Kidney epithelial cell (primary cell): ENCODE measurements at regions not wholly inside any gene's neighbourhood (a gene's known extent, or its start where the extent isn't known, plus 50 kb on each side); places are given as distances from the start of the nearest gene placed in this dataset.

ENCODE experiments used
- DNase-seq: peaks from one replicate; pipeline ENCODE4 v3.0.0-alpha.2; 2010; ENCODE audit warnings: low read depth
- H3K27me3 ChIP-seq: 2 replicates; pipeline ENCODE4 v1.6.0; 2011; ENCODE audit warnings: low read length; ENCODE audit not compliant: control insufficient read depth, insufficient read depth
- H3K36me3 ChIP-seq: 2 replicates; pipeline ENCODE4 v1.5.1; 2011; ENCODE audit warnings: low read length; ENCODE audit not compliant: control insufficient read depth, insufficient read depth
- H3K4me3 ChIP-seq: 2 replicates; pipeline ENCODE4 v1.5.1; 2011; ENCODE audit warnings: low read depth, mild to moderate bottlenecking, control low read depth, low read length
- CTCF ChIP-seq: IDR thresholded peaks from 2 replicates; pipeline ENCODE4 v1.5.1; 2011; ENCODE audit warnings: mild to moderate bottlenecking, moderate library complexity, low read length, control low read depth, inconsistent platforms; ENCODE audit not compliant: insufficient read depth, poor library complexity, severe bottlenecking

GRCh38 chr16:86037999-86038925, 139.3 kb downstream of the IRF8 start:
- no peaks in the 10 kb centered on the region for H3K27me3 ChIP-seq
- H3K4me3 ChIP-seq, result no peak overlapping the region
- TF ChIP-seq CTCF, result no peak
- H3K36me3 ChIP-seq, result no peaks in the 10 kb centered on the region
- no peak for DNase-seq

DNA sequence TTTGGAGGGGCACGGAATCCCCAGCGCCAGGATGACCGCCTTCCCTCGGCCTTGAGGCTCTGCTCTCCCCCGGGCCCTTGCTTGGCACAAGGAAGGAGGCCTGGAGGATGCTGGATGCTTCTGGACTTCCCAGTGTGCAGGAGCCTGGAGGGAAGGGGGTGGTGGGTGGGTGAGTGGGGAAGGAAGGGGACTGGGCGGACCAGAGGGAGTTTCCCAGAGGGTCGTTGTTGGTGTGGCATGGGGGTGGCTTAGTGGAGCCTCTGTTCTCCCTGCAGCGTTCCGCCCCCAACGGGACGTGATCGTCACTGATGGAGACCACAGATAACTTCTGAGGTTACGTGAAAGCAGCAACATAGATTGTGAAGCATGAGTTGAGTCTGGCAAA, 140.0 kb downstream of the IRF8 start:
- no peaks in the 10 kb centered on the region for H3K27me3 ChIP-seq
- no peaks in the 10 kb centered on the region for H3K36me3 ChIP-seq
- H3K4me3 ChIP-seq, result no peak overlapping the region
- TF ChIP-seq CTCF, result no peak
- no peak for DNase-seq

- Histone ChIP-seq H3K36me3 (no peaks in the 10 kb centered on the region), H3K27me3 (peaks cover 3% of the 10 kb centered on the region), H3K4me3 (no peak overlapping the region)
- TF ChIP-seq CTCF, result no peak
- DNase-seq, result no peak
These were observed 140.6 kb downstream of the IRF8 start for GRCh38 chr16:86039606-86040005.

- Histone ChIP-seq H3K4me3 (no peak overlapping the region), H3K27me3 (peaks cover 3% of the 10 kb centered on the region), H3K36me3 (no peaks in the 10 kb centered on the region)
- DNase-seq, result no peak
- TF ChIP-seq CTCF, result no peak
These were observed 141.5 kb downstream of the IRF8 start for GRCh38 chr16:86040496-86040895.

- no peak for TF ChIP-seq CTCF
These were observed 142.3 kb downstream of the IRF8 start for GRCh38 chr16:86041215-86041614.

GRCh38 chr16:86041807-86042206, 142.8 kb downstream of the IRF8 start:
- TF ChIP-seq CTCF, result no peak
- no peak for DNase-seq
- Histone ChIP-seq H3K36me3 (no peaks in the 10 kb centered on the region), H3K4me3 (no peak overlapping the region), H3K27me3 (peaks cover 8% of the 10 kb centered on the region)

More at GRCh38 chr16:86041215-86041614, 142.3 kb downstream of the IRF8 start:
- no peaks in the 10 kb centered on the region for H3K36me3 ChIP-seq
- H3K27me3 ChIP-seq, result peaks cover 4% of the 10 kb centered on the region
- no peak overlapping the region for H3K4me3 ChIP-seq
- DNase-seq, result no peak
